Stimulated activated CD4-positive, alpha-beta T cell treated with anti-CD3 and anti-CD28 coated beads, Interleukin-4, amount 100 ng/mL, for 1 hour (primary cell): ENCODE measurements at regions not wholly inside any gene's neighbourhood (a gene's known extent, or its start where the extent isn't known, plus 50 kb on each side); places are given as distances from the start of the nearest gene placed in this dataset.
"Not testable (repeated sequence)": the region's sequence is repeated elsewhere in the genome, so short reads cannot be mapped to it uniquely, and the experiment has no call there.

Source experiments
- DNase-seq: peaks from one replicate; pipeline ENCODE4 v3.0.0-alpha.2; 2020

- DNase-seq, result not testable (repeated sequence)
These were observed 1128.9 kb downstream of the GATA3 start for GRCh38 chr10:9183197-9183880.

DNA sequence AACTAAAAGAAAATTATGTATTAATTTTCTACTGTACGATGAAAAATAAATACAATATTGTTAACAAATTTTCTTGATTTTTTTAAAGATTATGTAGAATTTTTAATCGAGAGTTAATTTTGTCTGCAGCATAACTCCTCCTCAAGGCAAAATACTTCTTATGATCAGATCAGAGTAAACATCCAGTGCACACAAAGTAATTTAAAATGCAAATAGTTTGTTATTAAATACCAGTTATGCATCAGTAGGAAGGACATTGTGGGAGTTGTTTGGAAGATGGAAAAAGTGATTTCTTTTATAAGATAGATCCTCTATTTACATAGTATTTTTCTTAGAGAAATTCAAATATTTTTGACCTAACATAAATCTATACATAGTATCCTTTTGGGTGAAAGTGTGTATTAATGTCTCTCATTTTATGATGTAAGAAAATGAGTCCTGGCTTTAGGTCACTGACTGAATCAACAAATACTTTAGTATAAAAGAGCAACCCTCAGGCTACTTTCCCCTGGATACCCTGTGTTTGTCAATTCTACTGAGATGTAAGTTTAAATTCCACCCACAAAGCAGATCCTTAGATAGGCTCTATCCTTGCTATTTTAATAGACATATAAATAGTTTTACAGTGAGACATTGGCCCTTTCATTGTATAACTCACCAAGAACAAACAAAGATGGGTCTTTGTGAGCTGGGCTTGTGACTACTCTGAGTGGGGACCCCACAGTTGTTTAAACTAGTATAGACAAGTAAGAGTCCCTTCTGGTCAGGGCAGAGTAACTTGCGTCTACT, 1133.7 kb downstream of the GATA3 start:
- no peak for DNase-seq

DNA sequence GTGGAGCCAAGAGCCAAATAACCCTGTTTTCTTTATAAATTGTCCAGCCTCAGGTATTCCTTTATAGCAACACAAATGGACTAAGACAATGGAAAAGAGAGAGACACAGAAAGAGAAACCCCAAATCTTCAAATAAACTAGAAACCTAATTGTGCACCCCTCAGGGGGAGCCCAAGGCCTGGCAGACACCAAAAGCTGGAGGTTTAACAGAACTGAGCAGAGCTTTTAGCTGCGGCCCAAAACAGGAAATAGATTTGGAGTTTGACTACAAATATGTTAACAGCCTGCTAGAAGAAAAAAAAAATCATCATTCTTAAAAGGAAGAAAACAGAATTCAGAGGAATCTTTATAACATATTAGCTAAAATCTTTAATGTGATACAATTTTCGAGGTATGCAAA, 1135.0 kb downstream of the GATA3 start:
- no peak for DNase-seq

DNA sequence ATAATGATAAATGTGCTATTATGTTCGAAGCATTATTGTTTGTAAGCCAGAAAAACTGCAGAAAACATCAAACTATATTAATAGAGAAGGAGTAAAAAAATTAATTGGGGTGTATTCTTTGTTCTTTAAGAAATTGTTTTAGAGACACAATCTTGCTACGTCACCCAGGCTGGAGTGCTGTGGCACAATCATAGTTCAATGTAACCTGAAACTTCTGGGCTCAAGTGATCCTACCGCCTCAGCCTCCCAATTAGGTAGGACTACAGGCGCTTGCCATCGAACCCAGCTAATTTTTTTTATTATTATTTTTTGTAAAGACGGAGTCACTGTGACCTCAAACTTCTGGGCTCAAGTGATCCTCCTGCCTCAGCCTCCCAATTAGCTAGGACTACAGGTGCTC, 1138.6 kb downstream of the GATA3 start:
- DNase-seq, result no peak

DNA sequence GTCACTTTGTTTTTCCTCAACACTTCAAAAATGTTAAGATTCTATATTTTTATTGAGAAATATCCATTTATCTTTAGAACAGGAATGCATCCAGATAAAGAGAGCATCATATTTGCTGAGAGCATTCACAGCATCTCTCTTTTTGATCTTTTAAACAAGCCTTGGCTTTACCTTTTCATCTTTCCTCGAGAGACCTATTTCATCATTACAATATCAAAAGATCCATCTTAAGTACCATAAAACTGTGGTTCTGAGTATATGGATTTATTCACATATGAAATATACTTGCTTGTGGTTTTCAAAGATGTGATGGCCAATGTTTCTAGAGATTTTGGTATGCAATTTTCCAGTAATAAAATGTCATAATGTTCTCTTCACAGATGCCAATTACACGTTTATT, 1140.9 kb downstream of the GATA3 start:
- no peak for DNase-seq

DNA sequence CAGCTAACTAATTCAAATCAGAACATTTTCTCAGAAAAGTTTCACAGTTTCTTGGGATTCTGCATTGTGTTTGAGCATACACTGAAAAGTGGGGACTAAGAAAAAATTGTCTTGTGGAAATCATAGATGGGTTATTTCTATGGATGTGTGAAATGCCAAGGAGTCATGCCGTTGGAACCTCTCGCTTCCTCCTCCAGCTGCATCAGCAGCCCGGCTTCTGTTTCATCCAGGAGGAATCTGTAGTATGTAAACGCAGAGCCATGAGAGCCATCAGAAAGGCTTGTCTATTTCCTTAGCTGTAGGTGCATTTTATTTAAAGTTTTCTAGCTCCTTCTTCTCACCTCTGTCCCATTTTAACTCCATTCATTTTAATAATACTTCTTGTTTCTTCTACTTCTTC, 1144.1 kb downstream of the GATA3 start:
- no peak for DNase-seq

DNA sequence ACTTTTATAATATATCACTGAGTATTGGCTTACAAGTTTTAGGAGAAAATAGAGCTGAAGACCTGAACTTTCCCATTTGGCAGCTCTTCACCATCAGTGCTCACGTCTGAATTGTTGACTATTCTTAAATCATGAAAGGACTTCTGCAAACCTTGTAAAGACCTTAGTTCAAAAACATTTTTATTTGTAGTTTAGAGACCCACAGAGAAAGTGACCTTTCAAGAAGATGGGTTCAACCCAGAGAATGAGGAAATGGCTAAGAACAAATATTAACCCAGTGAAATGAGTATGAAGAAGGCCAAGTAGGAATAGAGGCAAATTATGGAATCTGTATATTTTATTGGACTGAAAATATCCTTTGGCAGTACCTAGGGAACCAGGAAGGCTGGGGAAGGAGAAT, 1151.1 kb downstream of the GATA3 start:
- DNase-seq, result no peak

GRCh38 chr10:9209105-9209798, 1154.8 kb downstream of the GATA3 start:
- DNase-seq, result peak; percentile 78

- DNase-seq, result no peak
These were observed 1156.7 kb downstream of the GATA3 start for GRCh38 chr10:9211228-9211627.

DNA sequence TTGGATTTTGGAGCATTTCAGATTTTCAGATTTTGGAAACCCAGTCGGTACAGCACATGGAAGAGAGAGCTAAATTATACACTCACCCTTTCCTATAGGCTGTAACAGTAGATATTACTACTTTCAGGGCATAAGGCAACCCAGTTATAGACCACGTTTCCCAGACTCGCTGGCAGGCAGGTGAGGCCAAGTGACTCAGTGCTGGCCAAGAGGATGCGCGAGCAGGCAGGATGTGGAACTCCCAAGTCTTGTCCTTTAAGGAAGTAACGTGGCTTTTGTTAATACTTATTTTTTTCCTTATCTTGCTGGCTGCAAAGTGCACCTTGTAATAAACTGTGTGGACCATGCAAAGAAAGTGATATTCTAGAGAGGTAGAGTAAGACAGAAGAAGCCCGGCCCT, 1160.1 kb downstream of the GATA3 start:
- DNase-seq, result no peak

- no peak for DNase-seq
These were observed 1160.6 kb downstream of the GATA3 start for GRCh38 chr10:9215121-9215520.

GRCh38 chr10:9219860-9220259, 1165.4 kb downstream of the GATA3 start:
- DNase-seq, result no peak

DNA sequence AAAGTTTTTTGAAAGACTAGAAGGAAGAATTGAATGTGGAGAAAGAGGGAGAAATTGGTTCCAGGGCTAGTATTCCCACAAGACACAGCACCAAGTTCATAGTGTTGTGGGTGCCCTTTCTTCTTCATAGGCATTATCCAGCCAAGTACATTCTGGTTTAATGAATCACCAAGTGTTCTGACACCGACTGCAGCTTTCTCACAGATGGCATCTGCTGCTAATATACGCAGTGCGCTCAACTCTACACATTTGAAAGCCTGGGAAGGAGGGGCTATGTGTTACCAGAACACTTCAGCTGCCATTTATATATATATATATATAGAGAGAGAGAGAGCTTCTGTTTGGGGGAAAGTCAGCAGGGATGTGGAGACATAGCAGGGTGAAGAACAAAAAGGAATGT, 1168.4 kb downstream of the GATA3 start:
- DNase-seq, result no peak

DNA sequence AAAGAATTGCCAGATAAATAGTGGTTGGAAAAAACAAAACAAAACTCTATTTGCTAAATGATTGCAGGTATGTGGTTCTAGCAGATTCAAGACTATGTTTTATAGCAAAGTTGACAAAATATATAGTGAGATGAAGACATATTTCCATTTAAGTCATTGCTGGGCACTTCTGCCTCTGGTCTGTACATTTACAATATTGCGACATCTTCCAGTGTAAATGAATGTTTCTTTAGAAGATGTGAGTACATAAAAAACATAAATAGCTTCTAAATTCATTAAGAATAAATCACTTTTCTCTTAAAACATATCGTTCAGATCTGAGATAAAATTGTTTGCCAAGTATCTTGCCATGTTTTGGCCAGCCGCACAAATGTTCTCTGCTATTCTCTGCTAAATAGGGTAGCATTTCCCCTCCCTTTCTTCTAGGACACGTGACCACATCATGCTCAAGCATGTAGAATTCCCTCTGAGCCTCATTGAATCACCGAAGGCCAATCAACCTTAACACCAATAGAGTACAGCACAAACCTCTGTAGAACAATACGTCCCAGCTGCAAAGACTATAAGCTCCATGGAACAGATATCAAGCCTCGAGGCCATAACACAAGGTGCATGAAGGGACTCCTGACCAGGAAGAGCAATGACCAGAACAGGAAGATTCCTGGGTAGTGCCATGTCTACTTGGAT, 1173.3 kb downstream of the GATA3 start:
- no peak for DNase-seq

- no peak for DNase-seq
These were observed 1174.3 kb downstream of the GATA3 start for GRCh38 chr10:9228771-9229170.

- DNase-seq, result no peak
These were observed 1175.3 kb downstream of the GATA3 start for GRCh38 chr10:9229702-9230244.

GRCh38 chr10:9230625-9231024, 1176.1 kb downstream of the GATA3 start:
- DNase-seq, result no peak

- DNase-seq, result no peak
These were observed 1179.7 kb downstream of the GATA3 start for GRCh38 chr10:9234191-9234590.

- no peak for DNase-seq
These were observed 1183.6 kb downstream of the GATA3 start for GRCh38 chr10:9238041-9238440.

- no peak for DNase-seq
These were observed 1184.8 kb downstream of the GATA3 start for GRCh38 chr10:9239298-9239697.

- DNase-seq, result no peak
These were observed 1189.5 kb downstream of the GATA3 start for GRCh38 chr10:9243941-9244411.

DNA sequence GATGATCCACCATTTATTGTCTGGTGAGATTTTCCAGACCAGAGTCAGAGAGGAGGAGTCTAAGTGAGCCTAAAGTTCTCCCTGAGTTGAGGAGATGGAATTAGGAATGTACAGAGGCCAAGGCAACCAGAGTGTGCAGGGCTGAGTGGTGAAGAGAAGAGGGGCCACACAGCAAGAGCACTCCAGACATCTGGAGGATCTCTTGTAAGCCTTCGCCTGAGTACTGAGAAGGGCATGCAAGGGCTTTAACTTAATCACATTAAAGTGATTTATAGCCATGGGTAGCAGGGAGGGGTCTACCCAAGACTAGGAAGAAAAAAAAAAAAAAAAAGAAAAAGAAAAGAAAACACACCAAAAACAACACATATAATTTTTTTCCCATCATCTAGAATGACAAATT, 1190.4 kb downstream of the GATA3 start:
- no peak for DNase-seq

- DNase-seq, result no peak
These were observed 1198.6 kb downstream of the GATA3 start for GRCh38 chr10:9253121-9253520.
